ENCODE measurements at regions not wholly inside any gene's neighbourhood (a gene's known extent, or its start where the extent isn't known, plus 50 kb on each side); places are given as distances from the start of the nearest gene placed in this dataset.

GRCh38 chr18:3354506-3354905 is 92.6 kb downstream of the MYL12B start:
- ATAC-seq (no peak), DNase-seq (no peak)
- intact Hi-C loops (cut with DNase I, micrococcal nuclease): no loop called here

DNA sequence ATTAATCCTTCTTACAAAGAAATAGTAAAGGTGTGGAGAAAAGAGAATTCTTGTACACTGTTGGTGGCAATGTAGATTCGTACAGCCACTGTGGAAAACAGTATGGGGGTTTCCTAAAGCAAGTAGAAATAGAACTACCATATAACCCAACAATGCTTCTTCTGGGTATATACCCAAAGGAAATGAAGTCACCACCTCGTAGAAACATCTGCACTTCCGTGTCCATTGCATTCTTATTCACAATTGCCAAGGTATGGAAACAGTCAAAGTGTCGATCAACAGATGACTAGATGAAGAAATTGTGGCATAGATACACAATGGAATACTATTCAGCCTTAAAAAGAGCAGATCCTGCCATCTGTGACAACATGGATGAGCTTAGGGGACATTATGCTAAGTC is 93.4 kb upstream of the TGIF1 start:
- DNase-seq: no peak
- no peak for ATAC-seq
- intact Hi-C loops (cut with DNase I, micrococcal nuclease): no loop called here

DNA sequence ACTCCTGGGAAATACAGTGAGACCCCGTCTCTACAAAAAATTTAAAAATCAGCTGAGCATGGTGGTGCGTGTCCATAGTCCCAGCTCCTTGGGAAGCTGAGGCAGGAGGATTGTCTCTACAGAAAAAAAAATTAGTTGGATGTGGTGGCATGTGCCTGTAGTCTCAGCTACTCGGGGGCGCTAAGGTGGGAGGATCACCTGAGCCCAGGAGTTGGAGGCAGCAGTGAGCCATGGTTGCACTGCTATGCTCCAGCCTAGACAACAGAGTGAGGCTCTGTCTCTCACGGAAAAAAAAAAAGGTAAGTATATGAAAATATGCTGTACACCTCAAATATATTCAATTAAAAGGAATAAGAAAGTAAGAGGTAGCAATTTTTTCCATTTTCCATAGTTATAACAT is 92.5 kb upstream of the TGIF1 start:
- ATAC-seq: no peak
- no peak for DNase-seq
- intact Hi-C loops (cut with DNase I, micrococcal nuclease): no loop called here

DNA sequence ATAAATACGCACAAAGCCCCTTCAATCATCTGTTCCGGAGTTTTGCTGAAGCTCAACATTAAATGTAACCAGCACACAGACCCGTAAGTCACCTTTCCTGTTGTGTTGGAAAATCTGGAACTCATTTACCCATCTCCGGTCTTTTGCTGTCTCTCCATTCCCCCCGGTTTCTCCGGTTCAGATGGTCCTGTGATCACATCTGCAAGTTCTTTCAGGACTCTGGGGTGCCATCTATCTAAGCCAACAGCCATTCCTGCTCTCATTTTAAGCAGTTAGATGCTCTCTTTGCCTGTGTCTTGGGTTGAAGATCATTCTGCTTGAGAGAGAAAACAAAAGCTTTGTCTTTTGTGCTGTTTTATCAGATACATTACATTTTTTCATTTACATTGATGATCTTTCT is 91.7 kb upstream of the TGIF1 start:
- ATAC-seq (no peak), DNase-seq (no peak)
- intact Hi-C loops (cut with DNase I, micrococcal nuclease): no loop called here

GRCh38 chr18:3360211-3360610 is 89.8 kb upstream of the TGIF1 start:
- no peak for ATAC-seq
- intact Hi-C loops (cut with DNase I, micrococcal nuclease): no loop called here
- DNase-seq: no peak

DNA sequence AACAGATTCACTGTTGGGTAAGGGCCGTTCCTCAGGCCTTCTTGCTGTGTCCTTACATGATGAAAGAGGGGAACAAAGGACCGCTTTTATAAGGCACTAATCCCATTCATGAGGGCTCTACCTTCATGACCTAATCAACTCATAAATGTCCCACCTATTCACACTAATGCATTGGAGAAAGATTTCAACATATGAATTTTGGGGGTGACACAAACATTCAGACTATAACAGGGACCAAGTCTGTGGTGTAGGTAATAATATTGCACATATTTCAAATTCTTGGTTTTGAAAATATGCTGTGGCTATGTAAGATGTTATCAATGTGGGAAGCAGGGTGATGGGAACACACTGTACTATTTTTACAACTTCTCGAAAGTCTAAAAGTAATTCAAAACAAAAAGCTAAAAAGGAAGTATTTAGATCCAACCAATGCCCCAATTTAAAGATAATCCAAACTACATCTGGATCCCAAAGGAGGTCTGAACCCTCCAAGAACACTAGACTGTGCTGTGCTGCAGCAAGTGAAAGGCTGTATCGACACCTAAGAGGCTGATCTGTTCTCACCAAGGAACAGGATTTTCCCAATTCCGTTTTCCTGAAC is 82.4 kb upstream of the TGIF1 start:
- ATAC-seq (no peak), DNase-seq (no peak)

DNA sequence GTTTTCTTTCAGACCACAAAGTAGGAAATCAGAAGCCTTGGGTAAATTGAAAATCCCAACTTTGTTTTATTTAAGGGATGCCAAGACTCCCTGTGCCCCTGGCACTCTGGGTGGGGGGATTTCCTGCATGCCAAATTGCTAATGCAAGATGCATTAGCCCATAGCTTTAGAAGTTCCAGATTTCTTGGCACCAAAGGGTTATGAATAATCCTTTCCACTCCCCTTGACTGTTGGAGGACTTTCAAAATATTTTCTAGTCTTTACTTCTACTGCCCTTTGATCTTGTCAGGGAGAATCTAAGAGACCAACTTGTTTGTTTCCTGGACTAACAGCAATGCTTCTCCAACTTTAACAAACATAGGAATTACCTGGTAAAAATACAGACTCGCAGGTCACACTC is 81.8 kb upstream of the TGIF1 start:
- ATAC-seq (no peak), DNase-seq (no peak)
- intact Hi-C loops (cut with DNase I, micrococcal nuclease): no loop called here

More for the DNA sequence above, 82.4 kb upstream of the TGIF1 start:
- intact Hi-C loops (cut with DNase I, micrococcal nuclease): no loop called here

DNA sequence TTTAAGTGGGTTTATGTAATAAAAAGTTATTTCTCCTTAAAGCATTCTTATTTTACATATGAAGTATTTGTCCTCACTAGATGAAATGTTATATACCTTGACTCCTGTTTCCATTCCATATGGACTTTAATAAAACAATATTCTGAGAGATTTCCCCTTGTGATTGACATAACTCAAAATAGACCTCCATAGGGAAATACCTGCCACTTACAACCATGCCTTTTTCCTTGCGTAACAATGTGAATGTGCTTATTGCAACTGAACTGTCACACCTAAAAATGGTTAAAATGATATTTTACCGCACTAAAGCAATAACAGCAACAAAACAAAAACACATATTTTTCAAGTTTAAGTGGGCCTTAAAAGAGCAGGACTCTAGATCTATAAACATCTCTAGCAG is 70.3 kb upstream of the TGIF1 start:
- no peak for ATAC-seq
- DNase-seq: no peak
- intact Hi-C loops (cut with DNase I, micrococcal nuclease): loop anchor here in 1 of 2 donors (10.0 kb wide), 1 partner anchor 55 kb away; no protein-coding TSS in a partner anchor

DNA sequence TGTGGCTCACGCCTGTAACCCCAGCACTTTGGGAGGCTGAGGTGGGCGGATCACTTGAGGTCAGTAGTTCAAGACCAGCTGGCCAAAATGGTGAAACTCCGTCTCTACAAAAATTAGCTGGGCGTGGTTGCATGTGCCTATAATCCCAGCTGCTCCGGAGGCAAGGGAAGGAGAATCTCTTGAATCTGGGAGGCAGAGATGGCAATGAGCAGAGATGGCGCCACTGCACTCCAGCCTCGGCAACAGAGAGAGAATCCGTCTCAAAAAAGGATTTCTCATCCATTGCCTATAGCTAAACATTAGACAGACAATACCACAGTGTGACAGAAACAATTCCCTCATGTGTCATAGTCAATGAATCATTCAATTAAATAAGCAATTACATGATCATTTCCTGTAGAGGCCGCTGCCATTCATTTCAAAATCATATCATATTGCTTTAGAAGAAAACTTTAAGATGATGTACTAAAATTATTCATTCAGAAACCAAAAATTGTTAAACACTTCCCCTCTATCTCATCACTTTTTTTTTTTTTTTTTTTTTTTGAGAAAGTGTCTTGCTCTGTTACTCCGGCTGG is 69.5 kb upstream of the TGIF1 start:
- no peak for DNase-seq
- ATAC-seq: no peak
- intact Hi-C loops (cut with DNase I, micrococcal nuclease): loop anchor here in 1 of 2 donors (10.0 kb wide), 1 partner anchor 56 kb away; no protein-coding TSS in a partner anchor

GRCh38 chr18:3383381-3383915 is 66.5 kb upstream of the TGIF1 start:
- ATAC-seq (no peak), DNase-seq (no peak)
- intact Hi-C loops (cut with DNase I, micrococcal nuclease): loop anchor here in 1 of 2 donors (10.0 kb wide), 1 partner anchor 59 kb away; no protein-coding TSS in a partner anchor

GRCh38 chr18:3384664-3385563 is 65.1 kb upstream of the TGIF1 start:
- DNase-seq (no peak), ATAC-seq (no peak)
- intact Hi-C loops (cut with DNase I, micrococcal nuclease): loop anchor here in 1 of 2 donors (10.0 kb wide), 1 partner anchor 60 kb away; no protein-coding TSS in a partner anchor

GRCh38 chr18:3388323-3388722 is 61.6 kb upstream of the TGIF1 start:
- ATAC-seq (no peak), DNase-seq (no peak)
- intact Hi-C loops (cut with DNase I, micrococcal nuclease): loop anchor here in 1 of 2 donors (10.0 kb wide), 1 partner anchor 64 kb away; no protein-coding TSS in a partner anchor

DNA sequence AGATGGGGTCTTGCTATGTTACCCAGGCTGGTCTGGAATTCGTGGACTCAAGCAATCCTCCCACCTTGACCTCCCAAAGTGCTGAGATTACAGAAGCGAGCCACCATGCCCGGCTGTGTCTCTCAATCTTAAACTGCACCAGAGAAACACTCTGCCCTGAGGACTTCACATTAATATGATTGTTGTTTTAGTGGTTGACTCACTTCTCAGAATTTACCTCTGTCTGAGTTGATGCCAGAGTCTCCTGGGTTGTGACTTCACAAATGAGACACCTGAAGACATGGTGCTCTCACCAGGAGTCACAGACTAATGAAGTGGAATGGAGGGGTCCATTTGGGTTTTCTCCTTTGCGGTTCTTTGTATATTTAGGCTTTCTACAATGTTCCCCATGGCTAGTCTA is 61.0 kb upstream of the TGIF1 start:
- intact Hi-C loops (cut with DNase I, micrococcal nuclease): loop anchor here in 1 of 2 donors (10.0 kb wide), 1 partner anchor 64 kb away; no protein-coding TSS in a partner anchor
- ATAC-seq: no peak
- DNase-seq: no peak

- ATAC-seq (no peak), DNase-seq (no peak)
- intact Hi-C loops (cut with DNase I, micrococcal nuclease): loop anchor here in 1 of 2 donors (10.0 kb wide), 1 partner anchor 65 kb away; no protein-coding TSS in a partner anchor
Measured at GRCh38 chr18:3389977-3390376, 60.0 kb upstream of the TGIF1 start.

DNA sequence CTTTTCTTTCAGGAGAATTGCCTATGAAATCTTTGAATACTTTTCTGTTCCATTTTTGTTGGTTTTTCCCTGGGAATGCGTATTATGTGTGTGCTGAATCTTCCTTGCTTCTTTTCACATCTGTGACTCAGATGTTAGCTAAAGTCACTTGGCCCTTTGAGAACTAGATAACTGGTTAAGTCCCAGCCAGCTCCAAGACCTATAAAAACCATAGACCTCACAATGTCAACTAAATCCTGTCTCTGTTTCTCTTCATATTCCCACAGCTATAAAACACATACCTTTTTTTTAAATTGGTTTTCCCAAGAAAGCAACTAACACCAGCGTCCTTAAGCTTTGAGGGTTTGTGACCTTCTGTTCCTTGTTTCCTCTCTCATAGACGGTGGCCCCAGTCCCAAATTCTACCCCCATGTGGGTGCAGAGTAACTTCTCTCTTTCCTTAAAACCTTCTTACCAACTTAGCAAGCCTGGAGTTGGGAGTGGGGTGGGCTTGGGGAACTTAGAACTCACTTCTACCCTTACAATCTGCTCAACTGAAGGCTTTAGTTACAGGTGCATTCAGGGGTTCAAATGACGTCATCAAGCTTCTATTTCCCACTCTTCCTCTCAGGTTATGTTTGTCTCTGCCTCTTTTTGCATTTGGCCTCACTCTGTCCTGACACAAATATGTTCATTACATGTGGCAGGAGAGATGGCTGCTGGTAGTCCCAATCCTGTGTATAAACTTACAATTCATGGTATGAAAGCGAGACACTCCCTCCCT is 58.1 kb upstream of the TGIF1 start:
- DNase-seq: no peak
- intact Hi-C loops (cut with DNase I, micrococcal nuclease): no loop called here
- ATAC-seq: no peak

DNA sequence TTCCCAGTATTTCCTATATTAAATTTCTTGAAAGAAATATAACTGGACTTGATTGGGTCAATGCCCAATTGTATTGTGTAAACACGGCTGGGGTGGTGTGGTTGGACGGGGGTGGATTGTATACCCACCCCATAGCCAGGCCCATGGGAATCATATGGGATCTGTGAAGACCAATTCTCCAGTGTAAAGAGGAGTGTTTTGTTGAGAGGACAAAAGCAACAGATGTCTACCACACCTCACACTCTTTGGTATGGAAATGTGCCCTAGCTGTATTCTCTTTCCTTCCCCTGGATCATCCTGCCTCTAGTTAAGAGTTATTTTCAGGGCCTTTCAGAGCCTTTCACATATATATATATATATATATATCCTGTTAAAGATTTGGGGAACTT is 57.5 kb upstream of the TGIF1 start:
- ATAC-seq (no peak), DNase-seq (no peak)
- intact Hi-C loops (cut with DNase I, micrococcal nuclease): no loop called here

DNA sequence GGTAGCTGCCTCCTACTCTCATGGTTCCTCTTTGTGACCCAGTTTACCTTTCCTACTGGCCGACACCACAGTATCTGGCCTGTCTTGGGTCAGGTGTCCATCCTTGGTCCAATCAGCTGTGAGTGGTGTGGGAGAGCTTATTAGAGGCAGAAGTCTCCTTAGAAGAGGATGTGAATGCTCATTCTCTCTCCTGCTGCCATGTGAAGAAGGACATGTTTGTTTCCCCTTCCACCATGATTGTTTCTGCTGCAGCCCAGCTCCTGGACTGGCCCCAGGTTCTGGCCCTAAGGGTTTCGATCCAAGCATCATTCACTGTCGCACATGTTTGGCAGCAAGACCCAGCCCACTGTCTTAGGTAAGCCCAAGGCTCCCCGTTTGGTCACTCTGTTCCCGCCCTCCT is 55.3 kb upstream of the TGIF1 start:
- ATAC-seq: no peak
- intact Hi-C loops (cut with DNase I, micrococcal nuclease): no loop called here
- no peak for DNase-seq

- no peak for DNase-seq
- no peak for ATAC-seq
- intact Hi-C loops (cut with DNase I, micrococcal nuclease): no loop called here
Measured at GRCh38 chr18:3395466-3395865, 54.5 kb upstream of the TGIF1 start.

Data from left colon (tissue), 2 donors.